GM18907 (cell line): ENCODE measurements at regions not wholly inside any gene's neighbourhood (a gene's known extent, or its start where the extent isn't known, plus 50 kb on each side); places are given as distances from the start of the nearest gene placed in this dataset.

Experiments used
- ATAC-seq: cut with Tn5 transposase; IDR thresholded peaks from one replicate; pipeline ENCODE4 v1.9.1; 2021; ENCODE audit warnings: mild to moderate bottlenecking, moderate library complexity; ENCODE audit not compliant: unreplicated experiment

DNA sequence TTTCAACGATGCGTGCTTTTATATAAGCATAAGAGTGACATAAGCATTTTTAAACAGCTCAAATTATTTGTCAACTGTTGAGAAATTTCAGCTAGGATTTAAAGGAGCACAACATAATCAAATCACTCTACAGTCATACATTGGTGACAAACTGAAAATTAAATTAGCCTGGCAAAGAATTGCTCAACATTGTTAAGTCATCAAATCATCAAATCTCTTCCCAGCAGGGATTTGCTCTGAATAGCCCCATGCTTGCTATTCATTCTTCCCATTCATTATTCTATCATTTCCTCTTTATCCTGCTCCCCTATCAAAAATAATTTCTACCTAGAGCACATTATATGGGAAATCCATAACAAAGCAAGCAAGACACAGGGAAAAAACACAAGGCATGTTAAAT lies 198.7 kb upstream of the LUZP2 start:
- no peak for ATAC-seq

GRCh38 chr11:24311974-24312373 lies 184.9 kb upstream of the LUZP2 start:
- no peak for ATAC-seq

- ATAC-seq = no peak
Observed at GRCh38 chr11:24312464-24313238, 184.2 kb upstream of the LUZP2 start.

GRCh38 chr11:24321229-24321628 lies 175.6 kb upstream of the LUZP2 start:
- no peak for ATAC-seq

DNA sequence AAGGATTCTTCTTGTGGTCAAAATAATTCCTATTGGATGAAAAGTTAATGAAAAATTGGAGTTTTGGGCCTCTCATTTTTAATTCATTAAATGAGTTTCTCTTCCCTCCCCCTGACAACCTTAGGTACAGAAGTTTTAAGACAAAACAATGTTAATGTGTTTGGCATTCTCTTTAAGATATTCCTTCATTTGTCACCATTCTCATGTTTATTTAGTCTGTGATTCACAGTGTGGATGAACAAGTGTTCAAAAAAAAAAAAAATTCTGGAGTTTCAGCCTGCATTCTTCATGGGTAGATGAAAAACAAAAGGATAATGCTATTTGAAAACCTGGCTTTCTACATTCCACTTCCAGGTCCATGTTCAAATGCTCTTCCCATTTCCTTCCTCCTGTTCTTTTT lies 172.6 kb upstream of the LUZP2 start:
- ATAC-seq = no peak

DNA sequence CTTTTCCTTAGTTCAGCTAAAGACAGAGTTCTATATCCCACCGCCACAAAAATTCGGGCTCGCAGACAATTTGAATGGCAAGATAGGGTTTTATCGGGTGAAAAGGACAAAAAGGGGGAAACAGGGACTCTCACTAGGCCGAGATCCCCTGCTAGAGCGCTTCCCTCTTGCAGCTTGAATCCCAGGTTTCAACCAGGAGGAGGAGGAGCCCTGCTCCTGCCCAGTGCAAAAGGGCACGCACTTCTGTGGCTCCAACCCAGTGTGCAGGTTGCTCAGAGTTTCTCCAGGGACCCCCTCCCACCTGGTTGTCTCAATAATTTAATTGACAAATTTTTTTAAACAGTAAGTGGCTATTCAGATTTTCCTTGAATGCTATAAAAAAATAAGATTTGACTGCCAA lies 152.6 kb upstream of the LUZP2 start:
- no peak for ATAC-seq

DNA sequence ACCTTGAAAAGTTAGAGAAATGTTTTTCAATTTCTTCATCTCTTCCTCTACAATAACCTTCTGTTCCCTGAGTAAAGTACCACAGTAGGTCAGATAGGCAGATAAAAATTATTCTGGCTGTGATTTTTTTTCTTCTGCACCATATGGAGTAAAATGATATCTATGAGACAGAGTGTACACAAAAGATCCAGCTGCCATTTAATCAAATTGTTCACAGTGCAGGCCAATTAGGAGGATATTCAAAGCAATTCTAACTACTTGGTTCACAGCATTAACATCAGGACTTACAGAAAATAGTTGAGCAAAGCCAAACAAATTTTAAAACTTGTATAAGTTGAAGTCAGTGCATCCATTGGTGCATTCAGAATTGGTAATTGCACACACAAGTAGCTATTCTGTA lies 147.9 kb upstream of the LUZP2 start:
- no peak for ATAC-seq

GRCh38 chr11:24351179-24351578 lies 145.7 kb upstream of the LUZP2 start:
- no peak for ATAC-seq

GRCh38 chr11:24356501-24356900 lies 140.4 kb upstream of the LUZP2 start:
- ATAC-seq = no peak

- no peak for ATAC-seq
Observed at GRCh38 chr11:24357620-24358410, 139.0 kb upstream of the LUZP2 start.

- no peak for ATAC-seq
Observed at GRCh38 chr11:24372491-24372890, 124.4 kb upstream of the LUZP2 start.

DNA sequence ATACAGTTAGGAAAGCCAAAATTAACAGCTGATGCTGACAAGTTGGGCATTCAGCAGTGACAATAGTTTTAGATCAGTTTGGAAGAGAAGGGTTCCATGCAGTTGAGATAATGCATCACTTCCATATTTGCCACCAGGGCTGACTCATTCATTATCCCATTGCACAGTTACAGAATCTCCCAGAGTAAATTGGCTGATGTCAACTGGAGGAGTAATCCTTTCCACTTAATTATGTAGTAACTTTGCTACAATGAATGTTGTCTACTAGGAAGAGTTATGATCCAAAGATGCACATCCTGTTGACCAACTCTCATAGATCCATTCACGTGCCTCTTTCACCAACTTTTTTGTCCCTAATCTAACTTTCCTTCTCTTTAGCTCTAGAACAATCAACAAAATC lies 123.3 kb upstream of the LUZP2 start:
- ATAC-seq = no peak

DNA sequence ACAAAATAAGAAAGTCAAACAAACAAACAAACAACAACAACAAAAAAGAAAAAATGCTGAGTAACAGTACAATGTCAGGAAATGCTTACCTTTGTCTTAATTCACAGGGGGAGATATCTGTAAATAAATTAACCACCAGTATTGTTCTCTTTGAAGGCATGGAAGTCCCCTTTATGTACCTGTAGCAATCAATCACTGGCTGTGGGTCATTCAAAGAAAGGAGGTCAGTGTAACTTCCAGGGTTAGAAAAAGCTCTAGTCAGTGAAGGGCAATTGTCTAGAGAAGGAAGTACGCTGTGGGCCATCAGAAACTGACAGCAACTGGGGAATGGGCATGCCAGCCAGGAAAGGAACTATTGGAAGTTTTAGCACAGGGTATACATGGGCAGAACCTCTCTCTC lies 121.5 kb upstream of the LUZP2 start:
- no peak for ATAC-seq

DNA sequence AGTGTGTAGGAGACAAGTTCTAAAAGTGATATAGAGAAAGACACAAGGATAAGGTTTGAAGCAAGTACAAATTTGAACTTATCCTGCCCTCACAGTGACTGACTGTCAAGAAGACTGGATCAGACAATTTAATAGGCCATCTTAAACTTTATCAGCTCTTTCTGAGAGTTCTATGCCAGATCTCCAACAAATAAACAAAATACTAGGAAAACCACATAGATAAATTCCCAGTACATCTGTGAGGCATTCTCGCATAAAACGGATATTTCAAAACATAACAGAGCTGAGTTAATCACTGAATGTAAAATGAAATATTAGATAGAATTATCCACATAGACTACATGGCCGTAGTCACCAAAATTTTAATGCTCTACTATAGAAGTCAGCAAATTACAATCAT lies 120.9 kb upstream of the LUZP2 start:
- no peak for ATAC-seq

DNA sequence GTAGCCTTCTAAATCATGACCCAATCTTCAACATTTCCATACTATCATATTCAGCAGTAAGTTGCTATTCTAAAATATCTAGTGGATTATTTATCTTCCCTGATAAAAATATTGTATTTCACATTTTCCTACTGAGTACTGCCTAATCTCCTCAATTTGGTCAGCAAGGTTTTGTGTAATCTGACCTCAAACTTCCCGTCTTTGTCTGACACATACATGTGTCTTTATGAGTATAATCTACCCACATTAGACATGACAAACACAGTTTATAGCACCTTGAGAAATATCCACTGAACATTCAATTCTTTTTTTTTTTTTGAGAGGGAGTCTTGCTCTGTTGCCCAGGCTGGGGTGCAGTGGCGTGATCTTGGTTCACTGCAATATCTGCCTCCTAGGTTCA lies 113.7 kb upstream of the LUZP2 start:
- ATAC-seq = no peak

DNA sequence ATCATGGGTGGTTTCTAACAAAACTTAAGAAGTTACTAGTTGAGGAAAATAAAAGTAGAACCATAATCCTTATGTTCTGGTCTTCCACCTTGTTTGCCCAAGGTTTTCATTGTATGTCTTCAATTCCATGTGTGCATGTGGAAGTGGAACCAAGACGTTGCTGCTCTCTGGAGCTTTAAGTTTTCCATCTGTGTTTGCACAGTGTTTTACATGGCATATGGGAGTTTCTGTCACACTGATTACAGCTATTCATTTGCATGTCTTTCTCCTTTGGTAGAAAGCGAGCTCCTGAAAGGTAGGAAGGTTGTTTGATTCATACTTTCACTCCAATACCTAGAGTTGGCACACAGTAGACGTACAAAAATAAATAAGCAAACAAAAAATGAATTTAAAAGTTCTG lies 112.6 kb upstream of the LUZP2 start:
- ATAC-seq = no peak

- no peak for ATAC-seq
Observed at GRCh38 chr11:24386546-24387397, 110.1 kb upstream of the LUZP2 start.

GRCh38 chr11:24389575-24389974 lies 107.3 kb upstream of the LUZP2 start:
- no peak for ATAC-seq

- no peak for ATAC-seq
Observed at GRCh38 chr11:24390016-24390415, 106.8 kb upstream of the LUZP2 start.

DNA sequence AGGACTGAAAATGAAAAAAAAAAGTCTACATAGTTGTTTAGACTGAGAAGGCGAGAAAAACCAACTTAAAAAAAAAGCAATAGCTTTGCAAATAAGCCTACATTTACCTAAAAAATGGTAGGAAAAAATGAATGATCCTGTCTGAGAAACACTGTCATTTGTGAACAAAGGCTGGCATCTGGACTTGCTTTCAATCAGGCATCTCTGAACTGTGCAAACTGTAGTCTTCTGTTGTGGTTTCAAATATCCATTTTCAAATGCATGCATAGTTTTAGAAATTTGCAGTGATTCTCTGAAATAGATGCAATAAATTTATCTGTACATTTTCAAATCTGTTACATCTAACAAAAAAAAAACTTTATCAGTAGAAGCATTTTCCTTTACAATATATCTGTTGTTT lies 106.1 kb upstream of the LUZP2 start:
- ATAC-seq = no peak

- ATAC-seq = no peak
Observed at GRCh38 chr11:24391167-24391566, 105.7 kb upstream of the LUZP2 start.
